Right lobe of liver (tissue), 4 donors: ENCODE measurements at regions not wholly inside any gene's neighbourhood (a gene's known extent, or its start where the extent isn't known, plus 50 kb on each side); places are given as distances from the start of the nearest gene placed in this dataset.

ENCODE experiments used
- POLR2A ChIP-seq: fragments of 450-650 bp; IDR thresholded peaks from one replicate; pipeline ENCODE4 v1.6.1; 2017; ENCODE audit warnings: antibody characterized with exemption, mild to moderate bottlenecking
- TF ChIP-seq, protein P1 (sequence below), 4 donors: fragments of 200-600 bp in 3 of 4; fragments of 450-650 bp in 1 of 4; IDR thresholded peaks; one replicate each; pipeline versions ENCODE4 v1.5.1 to v1.8.0; 2016 to 2022; ENCODE audit warnings: antibody characterized with exemption in 4 of 4, mild to moderate bottlenecking in 2 of 4
- donor health status: DM: no; HTN: no; CAD: no.
- donor health status: DM: no; HTN: no; CAD: no.
- donor health status: DM: no; HTN: yes; CAD: no.

DNA sequence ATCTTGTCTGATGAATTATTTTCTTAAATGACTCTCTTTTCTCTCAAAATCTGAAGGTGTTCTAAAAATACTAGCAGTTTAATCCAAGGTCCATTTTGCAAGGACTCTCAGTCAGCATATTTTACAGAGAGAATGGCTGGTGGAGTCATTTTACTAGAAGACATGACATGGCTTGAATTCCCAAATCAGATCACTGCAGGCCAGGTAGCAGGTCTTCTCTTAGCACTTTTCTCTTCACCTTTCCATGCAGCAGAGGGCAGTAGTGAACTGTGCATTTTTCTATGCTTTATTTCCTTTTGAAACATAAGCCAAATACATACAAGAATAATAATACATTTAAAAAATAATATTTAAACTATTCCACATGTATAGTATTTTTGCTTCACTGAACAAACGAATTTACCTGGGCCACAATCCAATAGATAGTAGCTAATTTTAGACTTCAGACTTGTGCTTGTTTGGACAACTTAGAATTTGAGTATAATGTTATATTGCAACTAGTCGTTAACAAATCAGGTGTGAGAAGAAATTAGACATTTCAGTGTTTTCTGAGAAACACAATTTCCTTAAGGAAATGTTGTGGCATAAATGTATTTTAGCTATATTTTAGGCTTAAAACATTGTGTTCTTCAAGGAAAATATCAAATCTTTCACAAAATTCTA, 289.4 kb upstream of the DAB2 start:
- no peak for TF ChIP-seq POLR2A
- TF ChIP-seq, protein P1, sequence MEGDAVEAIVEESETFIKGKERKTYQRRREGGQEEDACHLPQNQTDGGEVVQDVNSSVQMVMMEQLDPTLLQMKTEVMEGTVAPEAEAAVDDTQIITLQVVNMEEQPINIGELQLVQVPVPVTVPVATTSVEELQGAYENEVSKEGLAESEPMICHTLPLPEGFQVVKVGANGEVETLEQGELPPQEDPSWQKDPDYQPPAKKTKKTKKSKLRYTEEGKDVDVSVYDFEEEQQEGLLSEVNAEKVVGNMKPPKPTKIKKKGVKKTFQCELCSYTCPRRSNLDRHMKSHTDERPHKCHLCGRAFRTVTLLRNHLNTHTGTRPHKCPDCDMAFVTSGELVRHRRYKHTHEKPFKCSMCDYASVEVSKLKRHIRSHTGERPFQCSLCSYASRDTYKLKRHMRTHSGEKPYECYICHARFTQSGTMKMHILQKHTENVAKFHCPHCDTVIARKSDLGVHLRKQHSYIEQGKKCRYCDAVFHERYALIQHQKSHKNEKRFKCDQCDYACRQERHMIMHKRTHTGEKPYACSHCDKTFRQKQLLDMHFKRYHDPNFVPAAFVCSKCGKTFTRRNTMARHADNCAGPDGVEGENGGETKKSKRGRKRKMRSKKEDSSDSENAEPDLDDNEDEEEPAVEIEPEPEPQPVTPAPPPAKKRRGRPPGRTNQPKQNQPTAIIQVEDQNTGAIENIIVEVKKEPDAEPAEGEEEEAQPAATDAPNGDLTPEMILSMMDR (IDR thresholded peaks at IDR 0.05) = peak; percentile 60 to 75 (median 66)
